Keratinocyte (primary cell): ENCODE measurements at regions not wholly inside any gene's neighbourhood (a gene's known extent, or its start where the extent isn't known, plus 50 kb on each side); places are given as distances from the start of the nearest gene placed in this dataset.
A peak's percentile ranks its signal among the peaks of the same experiment; 100 is the strongest.

ENCODE experiments used
- DNase-seq: peaks from one replicate; pipeline ENCODE4 v3.0.0-alpha.2; 2011; ENCODE audit warnings: low read depth, missing footprints, low spot score
- FAIRE-seq: peaks from 2 replicates; lab custom pipeline; 2011; peaks lifted over from hg19 to GRCh38; lab: Jason Lieb, UNC
- H2AFZ ChIP-seq: 2 replicates; pipeline ENCODE4 v1.6.0; 2012; ENCODE audit warnings: low read length, control low read depth, inconsistent platforms; ENCODE audit not compliant: control insufficient read depth
- H3K27ac ChIP-seq: 2 replicates; pipeline ENCODE4 v1.5.1; 2011; ENCODE audit warnings: low read length; ENCODE audit not compliant: control insufficient read depth, insufficient read depth
- H3K27me3 ChIP-seq: 3 replicates; pipeline ENCODE4 v1.6.0; 2011; ENCODE audit warnings: low read length; ENCODE audit not compliant: control insufficient read depth, insufficient read depth; ENCODE audit errors: extremely low read depth
- H3K36me3 ChIP-seq, 2 experiments: 2 replicates in 1 of 2; 3 replicates in 1 of 2; pipeline ENCODE4 v1.5.1; 2011; ENCODE audit warnings: low read length in 2 of 2, mild to moderate bottlenecking in 1 of 2; ENCODE audit not compliant: control insufficient read depth in 2 of 2, insufficient read depth in 2 of 2; ENCODE audit errors: extremely low read depth in 1 of 2
- H3K4me1 ChIP-seq: 3 replicates; pipeline ENCODE4 v1.5.1; 2011; ENCODE audit warnings: low read length; ENCODE audit not compliant: control insufficient read depth, insufficient read depth; ENCODE audit errors: extremely low read depth
- H3K4me2 ChIP-seq: 3 replicates; pipeline ENCODE4 v1.6.0; 2011; ENCODE audit warnings: low read depth, low read length; ENCODE audit not compliant: control insufficient read depth, insufficient read depth; ENCODE audit errors: extremely low read depth
- H3K4me3 ChIP-seq, 3 experiments: fragments of 200-600 bp in 1 of 3; sonication (generic) in 1 of 3; 2 replicates in 2 of 3; 3 replicates in 1 of 3; pipeline ENCODE4 v1.5.1; 2011 to 2016; ENCODE audit warnings: low read length in 3 of 3, mild to moderate bottlenecking in 3 of 3, control low read depth in 2 of 3, inconsistent platforms in 1 of 3, low read depth in 1 of 3, mixed read lengths in 1 of 3, mixed run types in 1 of 3, moderate library complexity in 1 of 3; ENCODE audit not compliant: control insufficient read depth in 2 of 3, insufficient read depth in 2 of 3; ENCODE audit errors: extremely low read depth in 1 of 3
- H3K79me2 ChIP-seq: 2 replicates; pipeline ENCODE4 v1.6.0; 2012; ENCODE audit warnings: low read length; ENCODE audit not compliant: control insufficient read depth, insufficient read depth
- H3K9ac ChIP-seq: 3 replicates; pipeline ENCODE4 v1.6.0; 2011; ENCODE audit warnings: low read length; ENCODE audit not compliant: control insufficient read depth, insufficient read depth; ENCODE audit errors: extremely low read depth
- H3K9me1 ChIP-seq: 3 replicates; pipeline ENCODE4 v1.6.0; 2011; ENCODE audit warnings: low read length; ENCODE audit not compliant: control insufficient read depth, insufficient read depth; ENCODE audit errors: extremely low read depth
- H3K9me3 ChIP-seq: 2 replicates; pipeline ENCODE4 v1.5.1; 2012; ENCODE audit warnings: low read depth, low read length; ENCODE audit not compliant: control insufficient read depth
- H4K20me1 ChIP-seq: 3 replicates; pipeline ENCODE4 v1.6.0; 2011; ENCODE audit warnings: low read length; ENCODE audit not compliant: control insufficient read depth, insufficient read depth; ENCODE audit errors: extremely low read depth
- EZH2 ChIP-seq: IDR thresholded peaks from one replicate; pipeline ENCODE4 v1.6.1; 2012; ENCODE audit warnings: inconsistent platforms, mild to moderate bottlenecking, low read length, moderate library complexity
- dilution Hi-C: fragments of 300-500 bp; cut with MboI; formaldehyde crosslinking; loops from one replicate; pipeline ENCODE4 v1.7.0; 2020; ENCODE audit warnings: low sequenced_read_pairs; ENCODE audit not compliant: extremely low pct_ligation_motif_present
- TF ChIP-seq, protein P1 (sequence below), 3 experiments: IDR thresholded peaks in 1 of 3; conservative IDR thresholded peaks in 1 of 3; optimal IDR thresholded peaks in 1 of 3; 2 replicates in 2 of 3; 3 replicates in 1 of 3; pipeline versions ENCODE3 to v1.5.1; 2011; ENCODE audit warnings: low read length in 3 of 3, mild to moderate bottlenecking in 3 of 3, moderate library complexity in 2 of 3, control low read depth in 1 of 3, inconsistent platforms in 1 of 3; ENCODE audit not compliant: insufficient read depth in 2 of 3; ENCODE audit errors: extremely low read depth in 1 of 3

- Histone ChIP-seq H3K79me2 (no peaks in the 10 kb centered on the region), H3K27ac (peak overlapping the region; percentile 19), H3K4me1 (peaks cover 36% of the 10 kb centered on the region), H3K36me3 (no peaks in the 10 kb centered on the region), H3K9ac (no peak overlapping the region), H2AFZ (no peak overlapping the region), H3K4me2 (no peak overlapping the region), H3K4me3 (no peak overlapping the region), H3K9me1 (no peaks in the 10 kb centered on the region), H3K9me3 (peaks cover 7% of the 10 kb centered on the region), H3K27me3 (no peaks in the 10 kb centered on the region), H4K20me1 (no peaks in the 10 kb centered on the region)
- FAIRE-seq: peak; percentile 89
- no peak for DNase-seq
- dilution Hi-C loops: no loop called here
- TF ChIP-seq, protein P1, sequence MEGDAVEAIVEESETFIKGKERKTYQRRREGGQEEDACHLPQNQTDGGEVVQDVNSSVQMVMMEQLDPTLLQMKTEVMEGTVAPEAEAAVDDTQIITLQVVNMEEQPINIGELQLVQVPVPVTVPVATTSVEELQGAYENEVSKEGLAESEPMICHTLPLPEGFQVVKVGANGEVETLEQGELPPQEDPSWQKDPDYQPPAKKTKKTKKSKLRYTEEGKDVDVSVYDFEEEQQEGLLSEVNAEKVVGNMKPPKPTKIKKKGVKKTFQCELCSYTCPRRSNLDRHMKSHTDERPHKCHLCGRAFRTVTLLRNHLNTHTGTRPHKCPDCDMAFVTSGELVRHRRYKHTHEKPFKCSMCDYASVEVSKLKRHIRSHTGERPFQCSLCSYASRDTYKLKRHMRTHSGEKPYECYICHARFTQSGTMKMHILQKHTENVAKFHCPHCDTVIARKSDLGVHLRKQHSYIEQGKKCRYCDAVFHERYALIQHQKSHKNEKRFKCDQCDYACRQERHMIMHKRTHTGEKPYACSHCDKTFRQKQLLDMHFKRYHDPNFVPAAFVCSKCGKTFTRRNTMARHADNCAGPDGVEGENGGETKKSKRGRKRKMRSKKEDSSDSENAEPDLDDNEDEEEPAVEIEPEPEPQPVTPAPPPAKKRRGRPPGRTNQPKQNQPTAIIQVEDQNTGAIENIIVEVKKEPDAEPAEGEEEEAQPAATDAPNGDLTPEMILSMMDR (optimal IDR thresholded peaks at IDR 0.05 in 1 of 3, IDR thresholded peaks at IDR 0.05 in 1 of 3, conservative IDR thresholded peaks at IDR 0.05 in 1 of 3; ENCODE audit: extremely low read depth in 1 of 3, insufficient read depth in 2 of 3, low read length in 3 of 3): no peak
- TF ChIP-seq EZH2: no peak
Measured at GRCh38 chr5:130546211-130546610, 618.8 kb downstream of the HINT1 start.

GRCh38 chr5:130545291-130545690, 619.8 kb downstream of the HINT1 start:
- H3K9ac ChIP-seq: no peak overlapping the region

More at GRCh38 chr5:130545291-130545690, 619.8 kb downstream of the HINT1 start:
- no peak overlapping the region for H3K27ac ChIP-seq
- H3K27me3 ChIP-seq: no peaks in the 10 kb centered on the region
- TF ChIP-seq, protein P1 (optimal IDR thresholded peaks at IDR 0.05 in 1 of 3, IDR thresholded peaks at IDR 0.05 in 1 of 3, conservative IDR thresholded peaks at IDR 0.05 in 1 of 3; ENCODE audit: extremely low read depth in 1 of 3, insufficient read depth in 2 of 3, low read length in 3 of 3): peak in 2 of 3 experiments; percentile 8 to 17
- no peak for TF ChIP-seq EZH2
- dilution Hi-C loops: no loop called here
- no peaks in the 10 kb centered on the region for H3K36me3 ChIP-seq
- FAIRE-seq: peak; percentile 73
- no peaks in the 10 kb centered on the region for H4K20me1 ChIP-seq
- H3K4me3 ChIP-seq: no peak overlapping the region
- no peak for DNase-seq
- H2AFZ ChIP-seq: no peak overlapping the region
- H3K9me3 ChIP-seq: peaks cover 7% of the 10 kb centered on the region
- no peaks in the 10 kb centered on the region for H3K79me2 ChIP-seq
- no peaks in the 10 kb centered on the region for H3K9me1 ChIP-seq
- H3K4me2 ChIP-seq: no peak overlapping the region
- H3K4me1 ChIP-seq: peaks cover 31% of the 10 kb centered on the region
